Activated T-cell treated with anti-CD3 and anti-CD28 coated beads, Interleukin-2, amount 50 U/mL, for 72 hours (primary cell): ENCODE measurements at regions not wholly inside any gene's neighbourhood (a gene's known extent, or its start where the extent isn't known, plus 50 kb on each side); places are given as distances from the start of the nearest gene placed in this dataset.

Source experiments
- ATAC-seq, 2 donors: fragments of 150-1000 bp; cut with Tn5 transposase; replicated peaks in 1 of 2; 2 replicates each; pipeline ENCODE4 v1.10.0; 2021; ENCODE audit warnings: moderate library complexity in 2 of 2, mild to moderate bottlenecking in 1 of 2
- DNase-seq, 2 donors: peaks; one replicate each; pipeline ENCODE4 v3.0.0; 2021 to 2022; ENCODE audit warnings: mixed read lengths in 1 of 2
- H3K27ac Mint-ChIP-seq: one replicate; pipeline ENCODE4 v1.8.0; 2022; ENCODE audit warnings: mild to moderate bottlenecking, moderate library complexity, mixed read lengths
- H3K27me3 Mint-ChIP-seq: one replicate; pipeline ENCODE4 v1.8.0; 2022; ENCODE audit warnings: low read depth, mixed read lengths
- H3K36me3 Mint-ChIP-seq, 2 donors: one replicate each; pipeline ENCODE4 v1.8.0; 2022; ENCODE audit warnings: mixed read lengths in 2 of 2, mild to moderate bottlenecking in 1 of 2; ENCODE audit not compliant: insufficient read depth in 2 of 2
- H3K4me1 Mint-ChIP-seq: one replicate; pipeline ENCODE4 v1.8.0; 2022; ENCODE audit warnings: low read depth, mixed read lengths
- H3K4me3 Mint-ChIP-seq, 2 donors: one replicate each; pipeline ENCODE4 v1.8.0; 2022; ENCODE audit warnings: mild to moderate bottlenecking in 2 of 2, mixed read lengths in 2 of 2, moderate library complexity in 2 of 2
- H3K9me3 Mint-ChIP-seq, 2 donors: one replicate each; pipeline ENCODE4 v1.8.0; 2022; ENCODE audit warnings: mixed read lengths in 2 of 2

GRCh38 chr14:22479776-22480464 is 109.1 kb downstream of the DAD1 start:
- ATAC-seq, result no peak
- Mint-ChIP-seq H3K4me3 (peak overlapping the region; percentile 63 to 88), H3K27me3 (no peaks in the 10 kb centered on the region), H3K36me3 (peaks cover 0 to 9% of the 10 kb centered on the region in 2 donors), H3K4me1 (no peaks in the 10 kb centered on the region), H3K27ac (peak overlapping the region; percentile 90), H3K9me3 (no peaks in the 10 kb centered on the region)
- no peak for DNase-seq

GRCh38 chr14:22479132-22479531 is 109.9 kb downstream of the DAD1 start:
- Mint-ChIP-seq H3K36me3 (peaks cover 0 to 9% of the 10 kb centered on the region in 2 donors), H3K9me3 (no peaks in the 10 kb centered on the region), H3K4me3 (peak overlapping the region; percentile 63 to 76), H3K4me1 (no peaks in the 10 kb centered on the region), H3K27me3 (no peaks in the 10 kb centered on the region), H3K27ac (peak overlapping the region; percentile 90)
- ATAC-seq (no peak), DNase-seq (no peak)

GRCh38 chr14:22478670-22479069 is 110.4 kb downstream of the DAD1 start:
- ATAC-seq, result no peak

GRCh38 chr14:22478247-22478646 is 110.8 kb downstream of the DAD1 start:
- Mint-ChIP-seq H3K27me3 (no peaks in the 10 kb centered on the region), H3K4me3 (no peak overlapping the region), H3K4me1 (no peaks in the 10 kb centered on the region), H3K27ac (no peak overlapping the region), H3K9me3 (no peaks in the 10 kb centered on the region), H3K36me3 (peaks cover 0 to 7% of the 10 kb centered on the region in 2 donors)
- no peak for ATAC-seq
- no peak for DNase-seq

More at GRCh38 chr14:22478670-22479069, 110.4 kb downstream of the DAD1 start:
- Mint-ChIP-seq H3K4me1 (no peaks in the 10 kb centered on the region), H3K4me3 (peak overlapping the region; percentile 63 to 76), H3K27me3 (no peaks in the 10 kb centered on the region), H3K27ac (peak overlapping the region; percentile 90), H3K9me3 (no peaks in the 10 kb centered on the region), H3K36me3 (peaks cover 0 to 8% of the 10 kb centered on the region in 2 donors)
- DNase-seq, result no peak

GRCh38 chr14:22477569-22478194 is 111.3 kb downstream of the DAD1 start:
- no peaks in the 10 kb centered on the region for H3K9me3 Mint-ChIP-seq
- no peaks in the 10 kb centered on the region for H3K27me3 Mint-ChIP-seq
- peaks cover 0 to 7% of the 10 kb centered on the region in 2 donors for H3K36me3 Mint-ChIP-seq
- peak overlapping the region; percentile 72 for H3K27ac Mint-ChIP-seq
- H3K4me3 Mint-ChIP-seq, result peak overlapping the region; percentile 32 to 55
- no peak for ATAC-seq
- DNase-seq, result no peak
- no peaks in the 10 kb centered on the region for H3K4me1 Mint-ChIP-seq

- DNase-seq, result no peak
- H3K27ac Mint-ChIP-seq, result no peak overlapping the region
- no peaks in the 10 kb centered on the region for H3K4me1 Mint-ChIP-seq
- no peaks in the 10 kb centered on the region for H3K9me3 Mint-ChIP-seq
- H3K27me3 Mint-ChIP-seq, result no peaks in the 10 kb centered on the region
- H3K4me3 Mint-ChIP-seq, result peak overlapping the region in 1 of 2 donors; percentile 29
- no peak for ATAC-seq
- peaks cover 0 to 4% of the 10 kb centered on the region in 2 donors for H3K36me3 Mint-ChIP-seq
Observed at GRCh38 chr14:22476887-22477286, 112.1 kb downstream of the DAD1 start.

- DNase-seq, result no peak
- Mint-ChIP-seq H3K27me3 (no peaks in the 10 kb centered on the region), H3K4me3 (peak overlapping the region in 1 of 2 donors; percentile 43), H3K27ac (peak overlapping the region; percentile 38), H3K4me1 (no peaks in the 10 kb centered on the region), H3K36me3 (peaks cover 0 to 2% of the 10 kb centered on the region in 2 donors), H3K9me3 (no peaks in the 10 kb centered on the region)
- ATAC-seq, result no peak
Observed at GRCh38 chr14:22476005-22476751, 112.8 kb downstream of the DAD1 start.

- Mint-ChIP-seq H3K27me3 (no peaks in the 10 kb centered on the region), H3K36me3 (no peaks in the 10 kb centered on the region), H3K27ac (no peak overlapping the region), H3K9me3 (no peaks in the 10 kb centered on the region), H3K4me1 (no peaks in the 10 kb centered on the region), H3K4me3 (peak overlapping the region in 1 of 2 donors; percentile 67)
- DNase-seq (no peak), ATAC-seq (no peak)
Observed at GRCh38 chr14:22475381-22475780, 113.6 kb downstream of the DAD1 start.

- Mint-ChIP-seq H3K27me3 (no peaks in the 10 kb centered on the region), H3K4me3 (peak overlapping the region in 1 of 2 donors; percentile 67), H3K4me1 (no peaks in the 10 kb centered on the region), H3K9me3 (no peaks in the 10 kb centered on the region), H3K36me3 (no peaks in the 10 kb centered on the region), H3K27ac (peak overlapping the region; percentile 50)
- ATAC-seq, result no peak
- no peak for DNase-seq
Observed at GRCh38 chr14:22474730-22475351, 114.2 kb downstream of the DAD1 start.

- no peak overlapping the region for H3K27ac Mint-ChIP-seq
Observed at GRCh38 chr14:22472935-22473854, 115.8 kb downstream of the DAD1 start.

GRCh38 chr14:22472466-22472865 is 116.6 kb downstream of the DAD1 start:
- H3K36me3 Mint-ChIP-seq, result no peaks in the 10 kb centered on the region
- H3K27me3 Mint-ChIP-seq, result no peaks in the 10 kb centered on the region
- H3K9me3 Mint-ChIP-seq, result no peaks in the 10 kb centered on the region
- H3K4me3 Mint-ChIP-seq, result no peak overlapping the region
- no peak overlapping the region for H3K27ac Mint-ChIP-seq
- ATAC-seq (no peak), DNase-seq (no peak)
- no peaks in the 10 kb centered on the region for H3K4me1 Mint-ChIP-seq

More at GRCh38 chr14:22472935-22473854, 115.8 kb downstream of the DAD1 start:
- H3K4me3 Mint-ChIP-seq, result no peak overlapping the region
- no peaks in the 10 kb centered on the region for H3K4me1 Mint-ChIP-seq
- ATAC-seq (no peak), DNase-seq (no peak)
- H3K36me3 Mint-ChIP-seq, result no peaks in the 10 kb centered on the region
- no peaks in the 10 kb centered on the region for H3K9me3 Mint-ChIP-seq
- no peaks in the 10 kb centered on the region for H3K27me3 Mint-ChIP-seq

GRCh38 chr14:22471545-22472121 is 117.4 kb downstream of the DAD1 start:
- H3K4me3 Mint-ChIP-seq, result peak overlapping the region in 1 of 2 donors; percentile 12
- DNase-seq (no peak), ATAC-seq (no peak)
- no peak overlapping the region for H3K27ac Mint-ChIP-seq
- H3K36me3 Mint-ChIP-seq, result no peaks in the 10 kb centered on the region
- no peaks in the 10 kb centered on the region for H3K9me3 Mint-ChIP-seq
- no peaks in the 10 kb centered on the region for H3K27me3 Mint-ChIP-seq
- no peaks in the 10 kb centered on the region for H3K4me1 Mint-ChIP-seq
